Breast epithelium (tissue), 4 donors: ENCODE measurements at regions not wholly inside any gene's neighbourhood (a gene's known extent, or its start where the extent isn't known, plus 50 kb on each side); places are given as distances from the start of the nearest gene placed in this dataset.

Experiments used
- DNase-seq, 2 donors: peaks; one replicate each; pipeline ENCODE4 v3.0.0-alpha.2; 2019; ENCODE audit warnings: low spot score in 2 of 2
- H3K27ac ChIP-seq, 2 donors: fragments of 200-600 bp; sonication (generic) in 1 of 2; one replicate each; pipeline ENCODE4 v1.5.1; 2016 to 2019; ENCODE audit warnings: mild to moderate bottlenecking in 1 of 2
- H3K27me3 ChIP-seq, 2 donors: fragments of 200-600 bp; sonication (generic) in 1 of 2; one replicate each; pipeline versions ENCODE4 v1.5.1 to v1.6.0; 2017 to 2019; ENCODE audit warnings: control low read depth in 1 of 2, mild to moderate bottlenecking in 1 of 2
- H3K36me3 ChIP-seq: fragments of 200-600 bp; one replicate; pipeline ENCODE4 v1.5.1; 2019
- H3K4me1 ChIP-seq, 2 donors: fragments of 200-600 bp; sonication (generic); one replicate each; pipeline ENCODE4 v1.5.1; 2016 to 2019; ENCODE audit warnings: control low read depth in 1 of 2
- H3K4me3 ChIP-seq, 3 donors: fragments of 200-600 bp; sonication (generic); 1 replicate in 2 of 3; 2 replicates in 1 of 3; pipeline ENCODE4 v1.5.1; 2016 to 2019; ENCODE audit warnings: mild to moderate bottlenecking in 3 of 3, moderate library complexity in 2 of 3
- H3K9me3 ChIP-seq, 2 donors: fragments of 200-600 bp; sonication (generic) in 1 of 2; one replicate each; pipeline ENCODE4 v1.5.1; 2016 to 2019; ENCODE audit warnings: control low read depth in 1 of 2
- CTCF ChIP-seq, 3 donors: fragments of 450-650 bp; IDR thresholded peaks; one replicate each; pipeline ENCODE4 v1.5.1; 2016 to 2017; ENCODE audit warnings: antibody characterized with exemption in 3 of 3, mild to moderate bottlenecking in 3 of 3, moderate library complexity in 3 of 3
- POLR2A ChIP-seq: fragments of 450-650 bp; IDR thresholded peaks from one replicate; pipeline ENCODE4 v1.6.1; 2016; ENCODE audit warnings: antibody characterized with exemption, mild to moderate bottlenecking, moderate library complexity
- POLR2AphosphoS5 ChIP-seq, 3 donors: sonication (generic); formaldehyde crosslinking; IDR thresholded peaks; one replicate each; pipeline ENCODE4 v1.6.1; 2017; ENCODE audit warnings: antibody characterized with exemption in 3 of 3
- intact Hi-C: fragments of 100-400 bp; cut with DNase I; formaldehyde crosslinking; loops from one replicate; pipeline ENCODE4 v1.15.1; 2023; ENCODE audit warnings: low total_unique reads

GRCh38 chr7:109821156-109821555, 1251.5 kb downstream of the DNAJB9 start:
- intact Hi-C loops = no loop called here
- Histone ChIP-seq H3K27me3 (no peaks in the 10 kb centered on the region), H3K36me3 (no peaks in the 10 kb centered on the region), H3K4me3 (no peak overlapping the region), H3K4me1 (no peaks in the 10 kb centered on the region), H3K9me3 (peaks cover 0 to 30% of the 10 kb centered on the region in 2 donors), H3K27ac (no peak overlapping the region)
- TF ChIP-seq POLR2AphosphoS5 (IDR thresholded peaks at IDR 0.05) = no peak
- no peak for DNase-seq

DNA sequence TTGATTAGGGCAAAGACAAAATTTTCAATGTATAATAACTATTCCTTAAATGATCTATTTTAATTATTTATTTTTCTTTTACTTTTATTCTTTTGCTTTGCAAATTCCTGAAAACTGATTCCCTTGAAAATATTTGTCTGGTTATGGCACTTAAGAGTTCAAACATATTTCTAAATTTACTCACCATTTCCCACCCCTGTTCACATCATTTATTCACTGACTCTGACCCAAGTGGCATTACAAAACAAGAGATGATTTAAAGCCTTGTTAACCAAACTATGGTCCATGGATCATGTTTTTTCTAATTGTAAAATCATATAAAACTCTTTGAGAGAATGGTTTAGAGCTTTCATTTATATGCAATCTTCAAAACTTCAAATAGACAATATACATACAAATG, 1256.1 kb upstream of the LRRN3 start:
- Histone ChIP-seq H3K4me1 (no peaks in the 10 kb centered on the region), H3K4me3 (no peak overlapping the region), H3K27me3 (no peaks in the 10 kb centered on the region), H3K9me3 (no peaks in the 10 kb centered on the region), H3K27ac (no peak overlapping the region), H3K36me3 (no peaks in the 10 kb centered on the region)
- intact Hi-C loops = loop anchor here (5.0 kb wide), 1 partner anchor 1177 kb away; no protein-coding TSS in a partner anchor
- no peak for DNase-seq
- no peak for TF ChIP-seq CTCF (IDR thresholded peaks at IDR 0.05)
- no peak for TF ChIP-seq POLR2AphosphoS5 (IDR thresholded peaks at IDR 0.05)
- no peak for TF ChIP-seq POLR2A

DNA sequence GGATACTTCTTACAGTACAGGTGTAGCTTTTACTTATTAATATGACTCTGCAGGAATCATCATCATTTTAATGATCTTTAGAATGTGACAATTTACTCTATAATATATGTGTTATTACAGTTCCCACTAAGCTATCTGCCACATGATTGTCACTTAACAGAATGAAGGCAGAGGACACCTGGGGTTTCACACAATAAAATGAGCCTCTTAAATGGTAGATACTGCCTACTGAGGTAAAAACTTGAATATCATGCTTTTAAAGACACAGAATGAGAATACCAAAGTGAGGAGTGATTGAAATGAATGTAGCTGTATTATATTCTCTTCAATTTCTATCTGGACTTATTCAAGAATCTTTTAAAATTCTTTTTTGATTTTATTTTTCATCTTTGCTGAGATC, 1255.3 kb upstream of the LRRN3 start:
- no peak overlapping the region for H3K4me3 ChIP-seq

DNA sequence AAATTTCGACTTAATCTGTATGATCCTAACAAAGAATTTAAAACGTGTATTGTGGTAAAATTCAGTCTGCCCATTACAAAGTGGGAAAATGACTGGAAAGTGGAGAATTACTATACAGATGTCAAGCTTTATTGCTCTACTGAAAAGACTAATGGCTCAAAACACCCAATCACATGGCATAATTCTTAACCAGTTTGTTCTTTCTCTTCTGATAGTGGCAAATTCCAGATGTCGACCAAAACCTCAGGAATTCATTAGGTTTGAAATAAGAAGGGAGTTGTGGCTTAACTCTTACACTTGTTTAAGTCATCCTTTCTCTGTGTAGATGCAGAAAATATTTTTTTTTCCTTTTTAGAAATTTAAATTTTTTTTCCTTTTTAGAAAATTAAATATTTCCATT, 1254.9 kb upstream of the LRRN3 start:
- no peaks in the 10 kb centered on the region for H3K27me3 ChIP-seq
- intact Hi-C loops = no loop called here
- H3K27ac ChIP-seq = no peak overlapping the region
- no peaks in the 10 kb centered on the region for H3K36me3 ChIP-seq
- no peak overlapping the region for H3K4me3 ChIP-seq
- TF ChIP-seq POLR2AphosphoS5 (IDR thresholded peaks at IDR 0.05) (no peak), POLR2A (no peak), CTCF (IDR thresholded peaks at IDR 0.05) (no peak)
- no peak for DNase-seq
- H3K9me3 ChIP-seq = no peaks in the 10 kb centered on the region
- H3K4me1 ChIP-seq = no peaks in the 10 kb centered on the region

More for the DNA sequence above, 1255.3 kb upstream of the LRRN3 start:
- DNase-seq = no peak
- no peaks in the 10 kb centered on the region for H3K4me1 ChIP-seq
- no peaks in the 10 kb centered on the region for H3K9me3 ChIP-seq
- no peaks in the 10 kb centered on the region for H3K36me3 ChIP-seq
- H3K27me3 ChIP-seq = no peaks in the 10 kb centered on the region
- intact Hi-C loops = no loop called here
- no peak overlapping the region for H3K27ac ChIP-seq
- TF ChIP-seq POLR2AphosphoS5 (IDR thresholded peaks at IDR 0.05) (no peak), CTCF (IDR thresholded peaks at IDR 0.05) (no peak), POLR2A (no peak)

DNA sequence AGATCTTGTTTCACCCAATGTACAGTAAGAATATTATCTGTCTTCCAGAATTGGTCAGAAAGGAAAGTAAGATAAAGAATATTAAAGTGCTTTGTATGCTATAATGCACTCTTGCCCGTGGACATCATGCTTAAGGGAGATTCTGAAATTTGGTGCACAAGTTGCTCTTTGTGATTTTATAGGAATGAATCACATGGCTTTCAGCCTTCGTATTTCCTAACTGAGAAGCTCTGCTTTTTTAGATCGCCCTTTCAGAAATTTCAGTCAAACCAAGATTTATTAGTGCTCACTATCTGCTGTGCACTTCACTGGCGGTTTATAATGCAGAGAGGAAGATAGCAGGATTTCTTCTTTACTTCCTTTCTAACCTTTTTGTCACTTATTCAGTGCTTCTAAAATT, 1248.5 kb upstream of the LRRN3 start:
- intact Hi-C loops = no loop called here
- H3K27me3 ChIP-seq = no peaks in the 10 kb centered on the region
- H3K9me3 ChIP-seq = no peaks in the 10 kb centered on the region
- no peak overlapping the region for H3K4me3 ChIP-seq
- H3K4me1 ChIP-seq = no peaks in the 10 kb centered on the region
- no peak for DNase-seq
- no peaks in the 10 kb centered on the region for H3K36me3 ChIP-seq
- no peak for TF ChIP-seq CTCF (IDR thresholded peaks at IDR 0.05)
- no peak for TF ChIP-seq POLR2A
- no peak for TF ChIP-seq POLR2AphosphoS5 (IDR thresholded peaks at IDR 0.05)
- H3K27ac ChIP-seq = no peak overlapping the region

GRCh38 chr7:109844362-109844761, 1246.6 kb upstream of the LRRN3 start:
- no peak for TF ChIP-seq POLR2AphosphoS5 (IDR thresholded peaks at IDR 0.05)
- TF ChIP-seq CTCF (IDR thresholded peaks at IDR 0.05) = peak in 2 of 3 donors; percentile 27 to 45
- H3K27me3 ChIP-seq = no peaks in the 10 kb centered on the region
- H3K27ac ChIP-seq = no peak overlapping the region
- intact Hi-C loops = no loop called here
- H3K9me3 ChIP-seq = no peaks in the 10 kb centered on the region
- no peak for DNase-seq
- H3K4me3 ChIP-seq = no peak overlapping the region
- no peaks in the 10 kb centered on the region for H3K4me1 ChIP-seq
- H3K36me3 ChIP-seq = no peaks in the 10 kb centered on the region
